D721Med (cell line): ENCODE measurements at regions not wholly inside any gene's neighbourhood (a gene's known extent, or its start where the extent isn't known, plus 50 kb on each side); places are given as distances from the start of the nearest gene placed in this dataset.

Experiments
- DNase-seq: peaks from one replicate; pipeline ENCODE4 v3.0.0; 2011; ENCODE audit warnings: low spot score; ENCODE audit not compliant: insufficient read length
- FAIRE-seq: peaks from 2 replicates; lab custom pipeline; 2011; peaks lifted over from hg19 to GRCh38; lab: Jason Lieb, UNC
- TF ChIP-seq, protein P1 (sequence below): IDR thresholded peaks from 2 replicates; pipeline ENCODE4 v1.5.1; 2012; ENCODE audit warnings: mild to moderate bottlenecking, control low read depth; ENCODE audit not compliant: insufficient read depth; ENCODE audit errors: missing control alignments

DNA sequence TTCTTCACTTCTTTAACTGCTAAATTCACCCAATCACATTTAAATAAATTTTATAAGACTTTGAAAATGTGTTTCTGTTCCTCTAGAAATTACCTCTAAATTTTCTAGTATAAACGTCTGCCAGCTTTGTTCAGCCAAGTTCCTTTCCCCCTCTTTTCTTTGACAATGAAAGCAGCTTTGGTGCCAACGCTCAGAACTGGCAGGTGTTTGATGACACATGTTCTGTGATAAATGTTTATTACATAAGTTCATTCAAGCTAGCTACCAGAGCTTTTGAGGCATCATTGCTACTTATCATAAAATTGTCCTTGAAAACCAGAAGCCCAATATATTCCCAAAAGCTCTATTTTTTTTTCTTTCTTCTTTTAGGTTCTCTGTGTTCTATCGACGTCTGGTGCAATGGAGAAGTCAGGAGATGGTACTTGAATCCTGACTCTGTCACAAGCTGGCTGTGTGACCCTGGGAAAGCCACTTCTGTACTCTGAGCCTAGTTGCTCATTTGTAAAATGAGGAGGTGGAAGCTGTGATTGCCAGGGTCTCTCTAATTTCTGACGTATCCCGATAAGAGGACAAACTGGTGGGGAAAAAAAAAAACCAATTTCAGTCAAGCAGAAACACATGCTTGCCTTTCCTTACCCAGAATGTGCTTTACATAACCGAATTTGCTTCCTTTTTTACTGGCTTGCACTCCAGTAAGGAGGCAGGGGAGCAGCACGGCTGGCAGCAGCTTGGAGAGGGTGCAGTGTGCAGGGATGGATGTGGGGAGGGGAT, 187.1 kb upstream of the LPP start:
- TF ChIP-seq, protein P1, sequence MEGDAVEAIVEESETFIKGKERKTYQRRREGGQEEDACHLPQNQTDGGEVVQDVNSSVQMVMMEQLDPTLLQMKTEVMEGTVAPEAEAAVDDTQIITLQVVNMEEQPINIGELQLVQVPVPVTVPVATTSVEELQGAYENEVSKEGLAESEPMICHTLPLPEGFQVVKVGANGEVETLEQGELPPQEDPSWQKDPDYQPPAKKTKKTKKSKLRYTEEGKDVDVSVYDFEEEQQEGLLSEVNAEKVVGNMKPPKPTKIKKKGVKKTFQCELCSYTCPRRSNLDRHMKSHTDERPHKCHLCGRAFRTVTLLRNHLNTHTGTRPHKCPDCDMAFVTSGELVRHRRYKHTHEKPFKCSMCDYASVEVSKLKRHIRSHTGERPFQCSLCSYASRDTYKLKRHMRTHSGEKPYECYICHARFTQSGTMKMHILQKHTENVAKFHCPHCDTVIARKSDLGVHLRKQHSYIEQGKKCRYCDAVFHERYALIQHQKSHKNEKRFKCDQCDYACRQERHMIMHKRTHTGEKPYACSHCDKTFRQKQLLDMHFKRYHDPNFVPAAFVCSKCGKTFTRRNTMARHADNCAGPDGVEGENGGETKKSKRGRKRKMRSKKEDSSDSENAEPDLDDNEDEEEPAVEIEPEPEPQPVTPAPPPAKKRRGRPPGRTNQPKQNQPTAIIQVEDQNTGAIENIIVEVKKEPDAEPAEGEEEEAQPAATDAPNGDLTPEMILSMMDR = no peak
- FAIRE-seq (no peak), DNase-seq (no peak)

DNA sequence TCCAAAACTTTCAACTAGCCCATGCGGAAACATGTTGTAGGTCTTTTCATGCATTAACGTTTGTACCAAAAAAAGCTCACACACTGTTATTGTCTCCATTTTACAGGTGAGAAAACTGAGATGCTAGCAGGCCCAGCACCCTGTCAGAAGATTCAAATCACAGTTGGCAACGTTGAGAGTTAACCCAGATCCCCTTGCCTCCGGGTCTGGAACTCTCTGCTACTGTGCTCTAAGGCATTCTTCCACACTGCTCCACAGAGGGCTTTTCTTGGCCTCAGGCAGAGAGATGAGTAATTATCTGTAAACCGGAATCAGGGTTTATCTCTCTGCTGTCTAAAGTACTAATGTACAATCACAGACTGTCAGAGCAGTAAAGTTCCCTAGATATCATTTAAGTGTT, 186.0 kb upstream of the LPP start:
- no peak for FAIRE-seq
- no peak for DNase-seq
- TF ChIP-seq, protein P1 = no peak

DNA sequence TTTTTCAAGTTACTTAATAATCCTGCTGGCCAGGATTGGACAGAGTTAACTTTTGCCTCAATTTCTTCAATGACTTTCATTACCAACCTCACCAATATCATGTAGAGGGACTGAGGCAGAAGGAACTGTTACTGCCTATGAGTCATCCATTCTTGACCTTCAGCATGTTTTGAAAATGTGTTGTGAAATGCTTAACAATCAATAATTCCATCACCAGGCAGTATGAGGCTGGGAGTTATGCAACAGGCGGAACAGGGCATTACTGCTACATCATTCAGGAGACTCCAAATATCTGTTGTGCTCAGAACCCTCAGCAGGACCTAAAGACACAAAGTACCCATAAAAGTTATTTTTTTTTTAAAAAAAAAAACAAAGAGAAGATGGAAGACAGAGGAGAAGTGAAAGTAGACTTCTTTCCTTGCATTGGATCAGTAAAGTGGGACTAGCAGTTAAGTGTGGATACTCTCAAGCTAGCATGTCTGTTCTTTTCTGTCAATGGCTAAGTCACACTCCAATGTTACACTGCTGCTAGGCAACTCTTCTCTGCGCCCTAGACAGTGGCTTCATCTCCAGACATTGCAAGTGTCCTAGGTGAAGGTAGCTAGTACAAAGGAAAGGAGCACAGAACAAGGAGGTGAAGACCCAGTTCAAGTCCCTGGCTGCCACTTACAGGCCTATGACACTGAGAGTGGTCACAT, 184.9 kb upstream of the LPP start:
- DNase-seq (no peak), FAIRE-seq (no peak)
- TF ChIP-seq, protein P1 = no peak

DNA sequence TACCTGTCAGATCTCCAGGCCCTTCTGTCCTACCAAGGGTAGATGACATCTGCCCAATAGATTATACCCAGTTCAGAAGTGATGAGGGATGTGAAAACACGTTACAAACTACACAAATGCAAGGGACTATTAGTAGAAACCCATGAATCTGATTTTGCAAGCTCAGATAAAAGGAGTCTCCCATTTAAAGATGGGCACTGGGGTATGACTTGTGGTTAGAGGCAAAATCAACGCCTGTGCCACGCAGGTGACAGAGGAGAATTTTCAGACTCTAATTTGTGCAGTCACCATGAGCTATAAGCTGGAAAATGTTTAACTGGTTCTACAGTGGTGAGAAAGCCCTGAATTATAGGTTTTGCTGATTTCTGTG, 184.4 kb upstream of the LPP start:
- FAIRE-seq = no peak
- no peak for DNase-seq
- TF ChIP-seq, protein P1 = no peak

GRCh38 chr3:187970106-187970505, 183.9 kb upstream of the LPP start:
- DNase-seq = no peak
- TF ChIP-seq, protein P1 = no peak
- FAIRE-seq = no peak

DNA sequence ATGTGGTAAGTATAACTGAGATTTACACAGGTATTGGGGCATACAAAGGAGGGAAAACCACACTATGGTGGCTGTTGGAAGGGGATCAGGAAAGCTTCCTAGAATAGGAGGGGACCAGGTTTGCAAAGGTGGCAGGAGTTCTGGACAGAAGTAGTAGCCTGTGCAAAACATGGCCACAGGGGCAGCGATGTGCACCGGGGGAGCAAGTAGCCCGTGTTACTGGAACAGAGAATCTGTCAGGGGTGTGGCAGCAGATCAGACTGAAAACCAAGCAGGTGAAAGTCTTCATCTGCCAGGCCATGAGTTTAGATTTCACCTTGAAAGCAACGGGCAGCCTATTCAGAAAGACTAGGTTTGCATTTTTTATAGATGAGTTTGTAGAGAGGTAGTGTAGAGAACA, 182.3 kb upstream of the LPP start:
- DNase-seq = no peak
- TF ChIP-seq, protein P1 = no peak
- no peak for FAIRE-seq

DNA sequence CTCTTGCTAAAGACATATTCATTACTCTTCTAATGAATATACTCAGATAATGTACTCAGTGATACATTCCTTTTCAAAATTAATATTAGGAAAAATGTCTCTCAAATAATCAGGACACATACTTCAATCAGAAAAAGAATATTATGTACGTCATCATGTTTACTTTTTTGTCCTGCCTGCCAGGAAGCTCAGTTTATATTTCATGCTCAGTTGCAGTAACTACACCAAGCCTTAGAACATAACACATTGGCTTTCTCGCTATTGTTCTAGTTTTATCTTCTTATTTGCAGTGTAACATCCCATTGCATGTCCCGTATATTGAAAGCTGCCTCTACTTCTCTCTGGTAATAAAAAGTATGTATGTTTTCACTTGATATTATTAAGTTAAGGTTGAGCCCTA, 181.5 kb upstream of the LPP start:
- TF ChIP-seq, protein P1 = no peak
- no peak for FAIRE-seq
- no peak for DNase-seq
